ENCODE measurements at regions not wholly inside any gene's neighbourhood (a gene's known extent, or its start where the extent isn't known, plus 50 kb on each side); places are given as distances from the start of the nearest gene placed in this dataset.

DNA sequence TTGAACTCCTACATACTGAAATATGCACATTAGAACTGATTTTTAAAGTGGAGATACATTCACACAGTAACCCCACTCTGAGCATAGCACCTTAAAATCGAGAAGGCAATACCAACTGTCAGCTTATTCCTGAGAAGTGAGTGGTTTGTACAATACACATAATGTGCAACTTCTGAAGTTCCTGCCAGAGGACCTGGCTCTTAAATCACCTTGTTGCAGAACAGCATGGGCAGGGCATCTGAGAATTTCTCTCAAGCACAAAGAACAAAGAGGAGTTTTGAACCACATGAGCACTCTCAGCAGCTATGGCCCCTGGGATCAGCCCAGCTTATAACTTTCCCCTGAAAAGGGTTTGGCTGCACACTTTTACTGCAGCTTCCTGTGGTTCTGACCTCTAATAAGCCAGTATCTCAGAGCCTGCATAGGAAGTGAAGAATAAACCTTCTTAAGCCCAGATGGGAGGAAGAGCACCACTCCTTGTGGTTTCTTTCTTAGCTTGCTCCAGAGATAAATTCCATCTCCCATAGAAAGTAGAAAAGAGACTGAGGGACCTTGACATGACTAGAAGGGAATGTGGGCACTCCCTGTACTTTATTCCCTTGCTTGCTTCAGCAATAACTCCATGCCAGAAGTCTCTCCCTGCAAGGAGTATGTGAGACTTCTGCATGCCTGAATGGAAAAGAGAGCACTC is 862.3 kb downstream of the SUCLG1 start:
- H3K36me3 ChIP-seq (ENCODE audit: control insufficient read depth, insufficient read depth, low read length): no peaks in the 10 kb centered on the region
- TF ChIP-seq ZNF140 (CRISPR knock-in tag; IDR thresholded peaks at IDR 0.05) (no peak), NEUROD1 (IDR thresholded peaks at IDR 0.05; ENCODE audit: borderline replicate concordance, low read depth, low read length, partially characterized antibody) (no peak), CBFA2T2 (conservative IDR thresholded peaks at IDR 0.05) (no peak), NFRKB (IDR thresholded peaks at IDR 0.05; ENCODE audit: low read depth) (no peak)
- TF ChIP-seq, protein P1, sequence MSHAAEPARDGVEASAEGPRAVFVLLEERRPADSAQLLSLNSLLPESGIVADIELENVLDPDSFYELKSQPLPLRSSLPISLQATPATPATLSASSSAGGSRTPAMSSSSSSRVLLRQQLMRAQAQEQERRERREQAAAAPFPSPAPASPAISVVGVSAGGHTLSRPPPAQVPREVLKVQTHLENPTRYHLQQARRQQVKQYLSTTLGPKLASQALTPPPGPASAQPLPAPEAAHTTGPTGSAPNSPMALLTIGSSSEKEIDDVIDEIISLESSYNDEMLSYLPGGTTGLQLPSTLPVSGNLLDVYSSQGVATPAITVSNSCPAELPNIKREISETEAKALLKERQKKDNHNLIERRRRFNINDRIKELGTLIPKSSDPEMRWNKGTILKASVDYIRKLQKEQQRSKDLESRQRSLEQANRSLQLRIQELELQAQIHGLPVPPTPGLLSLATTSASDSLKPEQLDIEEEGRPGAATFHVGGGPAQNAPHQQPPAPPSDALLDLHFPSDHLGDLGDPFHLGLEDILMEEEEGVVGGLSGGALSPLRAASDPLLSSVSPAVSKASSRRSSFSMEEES (CRISPR knock-in tag; IDR thresholded peaks at IDR 0.05): no peak
- ATAC-seq: no peak
- no peaks in the 10 kb centered on the region for H3K27me3 ChIP-seq (ENCODE audit: control insufficient read depth in 2 of 2, insufficient read depth in 2 of 2, low read length in 2 of 2)
- H3K27ac ChIP-seq (ENCODE audit: extremely low read depth, low read depth, low read length): no peak overlapping the region
- H2AFZ ChIP-seq (ENCODE audit: low read depth, low read length): no peak overlapping the region
- CTCF ChIA-PET (ENCODE audit: low intra/inter-chr PET ratio): no interaction called here
- BruUV-seq (replicated peaks): no TSS peak
- H3K4me1 ChIP-seq (replicated peaks in 1 of 2; ENCODE audit: control insufficient read depth in 2 of 2, insufficient read depth in 2 of 2, low read length in 2 of 2): no peaks in the 10 kb centered on the region
- H3K9ac ChIP-seq (ENCODE audit: insufficient read depth in 1 of 2, low read depth in 2 of 2, low read length in 2 of 2): no peak overlapping the region
- H3K9me3 ChIP-seq (replicated peaks; ENCODE audit: control insufficient read depth, insufficient read depth, low read depth, low read length): no peaks in the 10 kb centered on the region
- 0% methylated on average over 1 of the region's 1 CpG for WGBS (ENCODE audit: insufficient coverage, low coverage, missing lambda C conversion rate)
- intact Hi-C loops (cut with micrococcal nuclease): no loop called here
- H3K9me1 ChIP-seq (ENCODE audit: control insufficient read depth, insufficient read depth, low read length): no peaks in the 10 kb centered on the region
- no peaks in the 10 kb centered on the region for H3K79me2 ChIP-seq (ENCODE audit: control insufficient read depth, insufficient read depth, low read length)
- no peak for DNase-seq (ENCODE audit: extremely low read depth in 1 of 4, low spot score in 3 of 4)
- no peak overlapping the region for H3K4me3 ChIP-seq
- in situ Hi-C loops (cut with MboI): no loop called here
- H4K20me1 ChIP-seq (replicated peaks; ENCODE audit: control insufficient read depth, insufficient read depth, low read length): no peaks in the 10 kb centered on the region
- no peak for FAIRE-seq
- POLR2A ChIA-PET: no interaction called here
- H3K4me2 ChIP-seq (ENCODE audit: insufficient read depth, low read length): no peak overlapping the region
